H9 (cell line): ENCODE measurements at regions not wholly inside any gene's neighbourhood (a gene's known extent, or its start where the extent isn't known, plus 50 kb on each side); places are given as distances from the start of the nearest gene placed in this dataset.

Experiments used
- DNase-seq: peaks from one replicate; pipeline ENCODE4 v3.0.0-alpha.2; 2017
- H2AFZ ChIP-seq: one replicate; pipeline ENCODE4 v1.6.1; 2013; ENCODE audit warnings: mild to moderate bottlenecking, low read length, control low read depth, moderate library complexity
- H2AK5ac ChIP-seq: 2 replicates; pipeline ENCODE4 v1.6.1; 2013; ENCODE audit warnings: low read length, control low read depth, mixed read lengths; ENCODE audit not compliant: insufficient read length
- H2BK120ac ChIP-seq: one replicate; pipeline ENCODE4 v1.6.1; 2013; ENCODE audit warnings: low read depth, mild to moderate bottlenecking, low read length, control low read depth, inconsistent platforms; ENCODE audit not compliant: poor library complexity, severe bottlenecking
- H2BK12ac ChIP-seq: 2 replicates; pipeline ENCODE4 v1.6.1; 2013; ENCODE audit warnings: low read length, control low read depth, mixed read lengths, low read depth; ENCODE audit not compliant: insufficient read length
- H2BK15ac ChIP-seq: 2 replicates; pipeline ENCODE4 v1.6.1; 2013; ENCODE audit warnings: low read depth, low read length, control low read depth
- H2BK20ac ChIP-seq: one replicate; pipeline ENCODE4 v1.6.1; 2013; ENCODE audit warnings: low read depth, mild to moderate bottlenecking, low read length, control low read depth, inconsistent platforms; ENCODE audit not compliant: poor library complexity, severe bottlenecking
- H2BK5ac ChIP-seq: 2 replicates; pipeline ENCODE4 v1.6.1; 2013; ENCODE audit warnings: low read length, control low read depth, mixed read lengths; ENCODE audit not compliant: insufficient read length
- H3K14ac ChIP-seq: 2 replicates; pipeline ENCODE4 v1.6.1; 2013; ENCODE audit warnings: low read length, control low read depth; ENCODE audit not compliant: insufficient read depth
- H3K18ac ChIP-seq: 2 replicates; pipeline ENCODE4 v1.6.1; 2013; ENCODE audit warnings: low read depth, mild to moderate bottlenecking, mixed read lengths, low read length, control low read depth; ENCODE audit not compliant: insufficient read length
- H3K23ac ChIP-seq: 2 replicates; pipeline ENCODE4 v1.6.1; 2013; ENCODE audit warnings: low read length, control low read depth, mixed read lengths, low read depth; ENCODE audit not compliant: insufficient read length
- H3K23me2 ChIP-seq: 2 replicates; pipeline ENCODE4 v1.6.1; 2013; ENCODE audit warnings: low read depth, mild to moderate bottlenecking, mixed read lengths, low read length, control low read depth; ENCODE audit not compliant: insufficient read length, poor library complexity, severe bottlenecking
- H3K27ac ChIP-seq: 2 replicates; pipeline ENCODE4 v1.5.1; 2013; ENCODE audit warnings: low read length, control low read depth, mixed read lengths, low read depth; ENCODE audit not compliant: insufficient read length
- H3K27me3 ChIP-seq: 2 replicates; pipeline ENCODE4 v1.6.1; 2013; ENCODE audit warnings: low read length, control low read depth, inconsistent platforms; ENCODE audit not compliant: insufficient read depth
- H3K4ac ChIP-seq: 2 replicates; pipeline ENCODE4 v1.6.1; 2013; ENCODE audit warnings: low read depth, mild to moderate bottlenecking, control low read depth, inconsistent platforms, low read length, moderate library complexity
- H3K4me1 ChIP-seq: 2 replicates; pipeline ENCODE4 v1.6.1; 2013; ENCODE audit warnings: low read length, control low read depth, inconsistent platforms; ENCODE audit not compliant: insufficient read depth
- H3K4me2 ChIP-seq: 2 replicates; pipeline ENCODE4 v1.6.1; 2013; ENCODE audit warnings: low read length, control low read depth, mixed read lengths; ENCODE audit not compliant: insufficient read length, insufficient read depth
- H3K56ac ChIP-seq: 2 replicates; pipeline ENCODE4 v1.6.1; 2013; ENCODE audit warnings: low read depth, mild to moderate bottlenecking, mixed read lengths, low read length, control low read depth; ENCODE audit not compliant: insufficient read length
- H3K79me1 ChIP-seq: 2 replicates; pipeline ENCODE4 v1.6.1; 2013; ENCODE audit warnings: low read depth, mild to moderate bottlenecking, moderate library complexity, low read length, control low read depth, inconsistent platforms; ENCODE audit not compliant: insufficient read depth, poor library complexity, severe bottlenecking
- H3K79me2 ChIP-seq: 2 replicates; pipeline ENCODE4 v1.6.1; 2013; ENCODE audit warnings: low read length, control low read depth, inconsistent platforms; ENCODE audit not compliant: insufficient read depth
- H3K9ac ChIP-seq: 2 replicates; pipeline ENCODE4 v1.6.1; 2013; ENCODE audit warnings: low read length, control low read depth, mixed read lengths; ENCODE audit not compliant: insufficient read length; ENCODE audit errors: extremely low read depth
- H3K9me3 ChIP-seq: one replicate; pipeline ENCODE4 v1.6.1; 2013; ENCODE audit warnings: low read depth, low read length, inconsistent platforms; ENCODE audit not compliant: control insufficient read depth
- H3T11ph ChIP-seq: one replicate; pipeline ENCODE4 v1.6.1; 2013; ENCODE audit warnings: mild to moderate bottlenecking, low read length, control low read depth, inconsistent platforms
- H4K20me1 ChIP-seq: one replicate; pipeline ENCODE4 v1.6.1; 2013; ENCODE audit not compliant: control insufficient read depth, insufficient read length, insufficient read depth
- H4K5ac ChIP-seq: 2 replicates; pipeline ENCODE4 v1.6.1; 2013; ENCODE audit warnings: low read depth, mild to moderate bottlenecking, mixed read lengths, low read length, control low read depth; ENCODE audit not compliant: insufficient read length
- H4K8ac ChIP-seq: replicated peaks from 2 replicates; pipeline ENCODE4 v1.6.1; 2013; ENCODE audit warnings: low read length, control low read depth, mixed read lengths, low read depth; ENCODE audit not compliant: insufficient read length
- H4K91ac ChIP-seq: 2 replicates; pipeline ENCODE4 v1.6.1; 2013; ENCODE audit warnings: low read depth, mild to moderate bottlenecking, moderate library complexity, mixed read lengths, low read length, control low read depth; ENCODE audit not compliant: insufficient read length
- H3K27ac Mint-ChIP-seq, 3 experiments: 2 replicates in 2 of 3; 3 replicates in 1 of 3; pipeline ENCODE4 v1.8.0; 2020 to 2021; ENCODE audit warnings: mixed read lengths in 3 of 3, mild to moderate bottlenecking in 1 of 3, moderate library complexity in 1 of 3
- H3K27me3 Mint-ChIP-seq: 2 replicates; pipeline ENCODE4 v1.8.0; 2021; ENCODE audit warnings: low read depth, mild to moderate bottlenecking, moderate library complexity, mixed read lengths
- H3K36me3 Mint-ChIP-seq, 3 experiments: 2 replicates in 2 of 3; 3 replicates in 1 of 3; pipeline ENCODE4 v1.8.0; 2020 to 2021; ENCODE audit warnings: low read depth in 3 of 3, mixed read lengths in 3 of 3; ENCODE audit not compliant: insufficient read depth in 1 of 3
- H3K4me1 Mint-ChIP-seq, 2 experiments: 2 replicates each; pipeline ENCODE4 v1.8.0; 2020; ENCODE audit warnings: mixed read lengths in 2 of 2
- H3K4me3 Mint-ChIP-seq, 2 experiments: 2 replicates in 1 of 2; 3 replicates in 1 of 2; pipeline ENCODE4 v1.8.0; 2020 to 2021; ENCODE audit warnings: mild to moderate bottlenecking in 2 of 2, mixed read lengths in 2 of 2, moderate library complexity in 1 of 2
- H3K9me3 Mint-ChIP-seq, 2 experiments: 2 replicates in 1 of 2; 3 replicates in 1 of 2; pipeline ENCODE4 v1.8.0; 2020; ENCODE audit warnings: mild to moderate bottlenecking in 2 of 2, mixed read lengths in 2 of 2, moderate library complexity in 1 of 2
- CTCF ChIP-seq: fragments of 200-600 bp; sonication (generic); conservative IDR thresholded peaks from 3 replicates; pipeline ENCODE4 v1.8.0; 2021; ENCODE audit warnings: antibody characterized with exemption, mild to moderate bottlenecking
- WGBS: extraction: QIAGEN DNeasy Blood & Tissue Kit; methylation state at CpG from one replicate; pipeline ENCODE4 v1.1.7; 2013; ENCODE audit warnings: missing lambda C conversion rate, low lambda C conversion rate, mixed read lengths; ENCODE audit not compliant: insufficient read length; ENCODE audit errors: extremely low coverage; 5-methylcytosine and 5-hydroxymethylcytosine counted together

GRCh38 chr3:82834098-82834497, 1072.7 kb upstream of the GBE1 start:
- WGBS: no CpG with 5 or more reads among the region's 4 CpGs

More at GRCh38 chr3:82834098-82834497, 1072.7 kb upstream of the GBE1 start:
- Mint-ChIP-seq H3K4me1 (peaks cover 6 to 7% of the 10 kb centered on the region in 2 experiments; a peak in 3 of 4 replicates), H3K9me3 (peaks cover 12 to 13% of the 10 kb centered on the region in 2 experiments; a peak in 4 of 5 replicates), H3K4me3 (no peak overlapping the region), H3K27ac (no peak overlapping the region), H3K27me3 (no peaks in the 10 kb centered on the region), H3K36me3 (peaks cover 0 to 13% (median 7%) of the 10 kb centered on the region in 3 experiments; a peak in 4 of 7 replicates)
- no peak for TF ChIP-seq CTCF
- Histone ChIP-seq H3K27me3 (no peaks in the 10 kb centered on the region), H2BK20ac (no peak overlapping the region), H2AFZ (no peak overlapping the region), H2BK5ac (no peak overlapping the region), H3K79me1 (no peaks in the 10 kb centered on the region), H3K18ac (no peak overlapping the region), H4K8ac (no peak overlapping the region), H3T11ph (no peak overlapping the region), H3K4me2 (no peak overlapping the region), H4K20me1 (no peaks in the 10 kb centered on the region), H3K4me1 (no peaks in the 10 kb centered on the region), H3K14ac (no peak overlapping the region), H2BK12ac (no peak overlapping the region), H4K5ac (no peak overlapping the region), H2AK5ac (no peak overlapping the region), H3K27ac (no peak overlapping the region), H2BK120ac (no peak overlapping the region), H4K91ac (no peak overlapping the region), H3K9me3 (no peaks in the 10 kb centered on the region), H3K23ac (no peak overlapping the region), H3K56ac (no peak overlapping the region), H3K9ac (no peak overlapping the region), H3K4ac (no peak overlapping the region), H3K79me2 (no peaks in the 10 kb centered on the region), H2BK15ac (no peak overlapping the region), H3K23me2 (no peaks in the 10 kb centered on the region)
- DNase-seq: no peak
